ENCODE measurements at regions not wholly inside any gene's neighbourhood (a gene's known extent, or its start where the extent isn't known, plus 50 kb on each side); places are given as distances from the start of the nearest gene placed in this dataset.

DNA sequence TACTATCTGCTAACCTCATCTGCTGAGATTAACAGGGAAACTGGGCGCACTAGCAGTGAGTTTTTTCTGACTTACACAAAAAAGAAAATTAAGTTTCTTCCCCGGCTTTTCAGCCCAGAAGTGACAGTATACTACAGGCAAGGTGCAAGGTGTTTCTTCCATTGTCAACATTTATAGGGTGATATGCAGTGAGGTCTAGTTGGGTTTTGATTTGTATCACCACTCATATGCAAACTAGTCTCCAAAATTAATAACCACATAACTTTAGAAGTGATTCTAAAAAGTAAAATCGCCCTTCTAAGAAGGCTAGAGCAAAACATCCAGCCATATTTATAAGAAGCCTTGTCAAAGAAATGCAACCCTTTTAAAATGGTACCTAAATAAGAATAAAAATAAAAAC lies 640.1 kb downstream of the ARAP2 start:
- no peak overlapping the region for H3K4me3 ChIP-seq (ENCODE audit: low read length)
- TF ChIP-seq, protein P1, sequence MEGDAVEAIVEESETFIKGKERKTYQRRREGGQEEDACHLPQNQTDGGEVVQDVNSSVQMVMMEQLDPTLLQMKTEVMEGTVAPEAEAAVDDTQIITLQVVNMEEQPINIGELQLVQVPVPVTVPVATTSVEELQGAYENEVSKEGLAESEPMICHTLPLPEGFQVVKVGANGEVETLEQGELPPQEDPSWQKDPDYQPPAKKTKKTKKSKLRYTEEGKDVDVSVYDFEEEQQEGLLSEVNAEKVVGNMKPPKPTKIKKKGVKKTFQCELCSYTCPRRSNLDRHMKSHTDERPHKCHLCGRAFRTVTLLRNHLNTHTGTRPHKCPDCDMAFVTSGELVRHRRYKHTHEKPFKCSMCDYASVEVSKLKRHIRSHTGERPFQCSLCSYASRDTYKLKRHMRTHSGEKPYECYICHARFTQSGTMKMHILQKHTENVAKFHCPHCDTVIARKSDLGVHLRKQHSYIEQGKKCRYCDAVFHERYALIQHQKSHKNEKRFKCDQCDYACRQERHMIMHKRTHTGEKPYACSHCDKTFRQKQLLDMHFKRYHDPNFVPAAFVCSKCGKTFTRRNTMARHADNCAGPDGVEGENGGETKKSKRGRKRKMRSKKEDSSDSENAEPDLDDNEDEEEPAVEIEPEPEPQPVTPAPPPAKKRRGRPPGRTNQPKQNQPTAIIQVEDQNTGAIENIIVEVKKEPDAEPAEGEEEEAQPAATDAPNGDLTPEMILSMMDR (conservative IDR thresholded peaks at IDR 0.05; ENCODE audit: low read depth, low read length) = no peak
- DNase-seq (ENCODE audit: low read depth) = no peak

DNA sequence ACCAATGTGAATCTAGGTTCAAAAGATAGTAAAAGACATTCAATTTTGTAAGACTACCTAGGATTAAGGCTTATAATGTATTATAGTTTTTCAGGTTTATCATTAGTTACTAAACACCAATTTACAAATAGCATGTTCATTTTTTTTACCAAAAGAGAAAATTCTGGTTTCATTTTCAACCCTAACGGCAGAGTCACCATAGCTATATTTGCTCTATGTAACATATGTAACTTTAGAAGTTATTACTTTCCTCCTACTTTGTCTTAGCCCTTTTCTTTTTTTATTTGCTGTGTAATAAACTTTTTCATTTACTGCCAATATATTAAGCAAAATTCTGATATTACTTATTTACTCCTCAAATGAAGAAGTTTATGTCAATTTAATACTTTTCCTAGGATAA lies 639.6 kb downstream of the ARAP2 start:
- H3K4me3 ChIP-seq (ENCODE audit: low read length) = no peak overlapping the region
- TF ChIP-seq, protein P1 (conservative IDR thresholded peaks at IDR 0.05; ENCODE audit: low read depth, low read length) = no peak
- DNase-seq (ENCODE audit: low read depth) = no peak

DNA sequence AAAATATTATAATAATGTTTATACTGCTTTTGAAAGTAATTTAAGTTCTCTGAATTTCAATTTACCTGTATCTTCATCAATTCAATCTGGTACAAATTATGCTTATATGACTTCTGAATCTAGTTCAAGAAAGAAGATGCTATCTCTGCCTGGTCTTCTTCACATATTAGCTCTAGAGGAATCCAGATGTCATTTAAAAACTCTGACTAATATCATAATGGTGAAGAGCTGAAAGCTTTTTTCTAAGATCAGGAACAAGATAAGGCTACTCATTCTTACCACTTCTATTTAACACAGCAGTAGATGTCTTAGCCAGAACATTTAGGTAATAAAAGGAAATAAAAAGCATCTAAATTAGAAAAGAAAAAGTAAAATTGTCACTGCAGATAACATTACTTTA lies 636.1 kb downstream of the ARAP2 start:
- no peak overlapping the region for H3K4me3 ChIP-seq (ENCODE audit: low read length)
- DNase-seq (ENCODE audit: low read depth) = no peak
- TF ChIP-seq, protein P1 (conservative IDR thresholded peaks at IDR 0.05; ENCODE audit: low read depth, low read length) = no peak

DNA sequence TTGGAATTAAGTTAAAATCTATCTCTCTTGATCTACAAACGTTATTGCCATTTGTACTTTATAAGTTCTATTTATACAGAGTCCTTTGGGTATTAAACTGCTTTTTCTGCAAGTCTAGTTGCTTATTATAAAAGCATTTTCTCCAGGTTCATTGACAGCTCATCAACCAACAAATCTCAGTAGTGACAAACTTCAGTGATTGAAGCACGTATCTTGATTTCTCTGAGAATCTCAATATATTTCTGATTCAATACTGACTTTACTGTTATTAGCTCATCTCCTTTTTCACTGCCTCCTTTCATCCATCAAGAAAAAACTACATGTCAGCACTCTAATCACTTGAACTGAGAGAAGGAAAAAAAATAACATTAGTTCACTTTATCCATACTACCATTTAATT lies 630.2 kb downstream of the ARAP2 start:
- DNase-seq (ENCODE audit: low read depth) = no peak
- TF ChIP-seq, protein P1 (conservative IDR thresholded peaks at IDR 0.05; ENCODE audit: low read depth, low read length) = no peak
- no peak overlapping the region for H3K4me3 ChIP-seq (ENCODE audit: low read length)

DNA sequence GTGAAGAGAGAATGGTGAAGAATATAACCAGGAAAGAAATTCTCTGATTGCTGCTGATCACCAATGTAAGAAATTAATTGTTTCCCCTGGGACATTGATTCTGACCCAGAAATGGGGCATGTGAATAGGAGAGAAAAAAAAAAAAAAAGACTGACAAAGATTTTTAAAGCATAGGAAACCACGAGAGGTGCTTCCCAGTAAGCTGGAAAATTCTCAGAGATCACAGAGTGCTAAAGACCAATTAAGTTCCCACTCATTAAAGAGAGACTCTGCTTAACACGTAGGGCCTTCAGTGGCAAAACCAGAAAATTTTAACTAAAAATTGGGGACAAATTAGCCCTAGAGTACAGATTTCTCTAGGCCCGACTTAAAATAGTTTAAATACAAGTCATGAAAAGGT lies 604.4 kb downstream of the ARAP2 start:
- TF ChIP-seq, protein P1 (conservative IDR thresholded peaks at IDR 0.05; ENCODE audit: low read depth, low read length) = no peak
- DNase-seq (ENCODE audit: low read depth) = no peak

DNA sequence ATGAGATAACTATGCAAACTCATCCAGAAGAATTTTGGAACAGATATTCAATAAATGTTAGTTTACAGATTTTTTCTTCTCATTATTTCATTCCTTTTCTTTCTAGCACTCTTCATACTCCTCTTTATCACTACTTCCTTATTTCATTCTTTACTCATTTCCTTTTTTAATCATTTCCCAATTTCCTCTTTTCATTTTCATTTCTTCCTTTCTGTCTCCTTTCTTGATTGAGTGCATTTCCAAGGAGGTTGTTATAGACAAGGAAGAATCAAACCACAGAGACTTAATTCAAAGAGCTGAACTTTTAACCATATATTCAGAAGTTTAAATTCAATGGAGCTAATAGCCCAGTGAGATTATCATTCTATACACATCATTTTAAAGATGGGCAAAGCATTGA lies 600.7 kb downstream of the ARAP2 start:
- TF ChIP-seq, protein P1 (conservative IDR thresholded peaks at IDR 0.05; ENCODE audit: low read depth, low read length) = no peak
- H3K4me3 ChIP-seq (ENCODE audit: low read length) = no peak overlapping the region
- DNase-seq (ENCODE audit: low read depth) = no peak

More for the DNA sequence above, 604.4 kb downstream of the ARAP2 start:
- no peak overlapping the region for H3K4me3 ChIP-seq (ENCODE audit: low read length)

DNA sequence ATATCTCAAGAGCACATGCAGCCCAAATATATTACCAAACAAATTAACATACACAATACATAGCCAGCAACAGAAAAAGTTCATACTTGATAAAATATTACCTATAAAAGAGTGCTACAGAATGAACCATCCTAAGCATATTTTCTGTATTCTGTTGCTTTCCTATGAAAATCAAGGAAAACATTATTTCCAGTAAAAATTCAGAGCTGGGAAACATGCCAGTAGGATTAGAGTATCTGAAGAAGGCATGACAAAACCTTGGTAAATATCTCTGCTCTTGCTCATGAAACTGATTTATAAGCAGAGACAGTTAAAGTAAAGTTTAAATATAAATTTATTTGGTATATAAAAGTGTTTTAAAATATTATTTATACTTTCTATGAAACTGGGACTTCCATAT lies 599.7 kb downstream of the ARAP2 start:
- H3K4me3 ChIP-seq (ENCODE audit: low read length) = no peak overlapping the region
- TF ChIP-seq, protein P1 (conservative IDR thresholded peaks at IDR 0.05; ENCODE audit: low read depth, low read length) = no peak
- peak; percentile 32 for DNase-seq (ENCODE audit: low read depth)

All from retinal pigment epithelial cell (primary cell).